PFSK-1 (cell line): ENCODE measurements at regions not wholly inside any gene's neighbourhood (a gene's known extent, or its start where the extent isn't known, plus 50 kb on each side); places are given as distances from the start of the nearest gene placed in this dataset.

Experiments
- FOXP2 ChIP-seq: optimal IDR thresholded peaks from 2 replicates; pipeline ENCODE3; 2011; ENCODE audit warnings: borderline replicate concordance, control low read depth, inconsistent platforms; ENCODE audit not compliant: insufficient read depth; ENCODE audit errors: extremely low read length, extremely low read depth
- POLR2AphosphoS5 ChIP-seq: IDR thresholded peaks from 2 replicates; pipeline ENCODE4 v1.6.1; 2012; ENCODE audit warnings: low read depth, mild to moderate bottlenecking, control low read depth, low read length, moderate library complexity
- SIN3A ChIP-seq: IDR thresholded peaks from 2 replicates; pipeline ENCODE4 v1.6.1; 2012; ENCODE audit warnings: mild to moderate bottlenecking, low read length, moderate library complexity, borderline replicate concordance; ENCODE audit not compliant: insufficient read depth
- TAF1 ChIP-seq: IDR thresholded peaks from 2 replicates; pipeline ENCODE4 v1.6.1; 2012; ENCODE audit warnings: low read length, control low read depth, borderline replicate concordance; ENCODE audit not compliant: insufficient read depth
- TF ChIP-seq, protein P1 (sequence below), 2 experiments: IDR thresholded peaks; 2 replicates each; pipeline versions ENCODE4 v1.6.1 to v1.8.0; 2011 to 2012; ENCODE audit warnings: low read depth in 2 of 2, low read length in 2 of 2, control low read depth in 1 of 2, inconsistent platforms in 1 of 2, mild to moderate bottlenecking in 1 of 2, moderate library complexity in 1 of 2; ENCODE audit not compliant: insufficient read depth in 1 of 2

DNA sequence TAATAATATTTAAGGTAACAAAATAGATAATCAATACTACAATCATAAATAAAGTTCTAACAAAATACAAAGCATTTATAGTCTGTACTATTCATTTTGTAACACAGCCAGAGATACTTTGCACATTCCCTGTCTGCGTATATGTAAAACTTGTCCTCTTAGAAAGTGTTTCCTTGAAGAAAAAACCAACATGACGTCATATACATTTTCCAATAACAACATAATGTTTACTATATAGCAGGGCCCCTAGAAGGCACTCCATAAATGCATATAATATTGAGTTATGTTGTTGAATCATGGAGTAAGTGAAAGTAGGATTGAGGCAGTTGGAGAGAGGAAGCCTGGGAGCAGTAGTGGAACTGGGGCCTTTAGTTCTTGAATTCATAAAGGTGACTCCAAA lies 371.4 kb upstream of the HTR2A start:
- no peak for TF ChIP-seq POLR2AphosphoS5
- no peak for TF ChIP-seq SIN3A
- TF ChIP-seq, protein P1, sequence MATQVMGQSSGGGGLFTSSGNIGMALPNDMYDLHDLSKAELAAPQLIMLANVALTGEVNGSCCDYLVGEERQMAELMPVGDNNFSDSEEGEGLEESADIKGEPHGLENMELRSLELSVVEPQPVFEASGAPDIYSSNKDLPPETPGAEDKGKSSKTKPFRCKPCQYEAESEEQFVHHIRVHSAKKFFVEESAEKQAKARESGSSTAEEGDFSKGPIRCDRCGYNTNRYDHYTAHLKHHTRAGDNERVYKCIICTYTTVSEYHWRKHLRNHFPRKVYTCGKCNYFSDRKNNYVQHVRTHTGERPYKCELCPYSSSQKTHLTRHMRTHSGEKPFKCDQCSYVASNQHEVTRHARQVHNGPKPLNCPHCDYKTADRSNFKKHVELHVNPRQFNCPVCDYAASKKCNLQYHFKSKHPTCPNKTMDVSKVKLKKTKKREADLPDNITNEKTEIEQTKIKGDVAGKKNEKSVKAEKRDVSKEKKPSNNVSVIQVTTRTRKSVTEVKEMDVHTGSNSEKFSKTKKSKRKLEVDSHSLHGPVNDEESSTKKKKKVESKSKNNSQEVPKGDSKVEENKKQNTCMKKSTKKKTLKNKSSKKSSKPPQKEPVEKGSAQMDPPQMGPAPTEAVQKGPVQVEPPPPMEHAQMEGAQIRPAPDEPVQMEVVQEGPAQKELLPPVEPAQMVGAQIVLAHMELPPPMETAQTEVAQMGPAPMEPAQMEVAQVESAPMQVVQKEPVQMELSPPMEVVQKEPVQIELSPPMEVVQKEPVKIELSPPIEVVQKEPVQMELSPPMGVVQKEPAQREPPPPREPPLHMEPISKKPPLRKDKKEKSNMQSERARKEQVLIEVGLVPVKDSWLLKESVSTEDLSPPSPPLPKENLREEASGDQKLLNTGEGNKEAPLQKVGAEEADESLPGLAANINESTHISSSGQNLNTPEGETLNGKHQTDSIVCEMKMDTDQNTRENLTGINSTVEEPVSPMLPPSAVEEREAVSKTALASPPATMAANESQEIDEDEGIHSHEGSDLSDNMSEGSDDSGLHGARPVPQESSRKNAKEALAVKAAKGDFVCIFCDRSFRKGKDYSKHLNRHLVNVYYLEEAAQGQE (IDR thresholded peaks at IDR 0.05; ENCODE audit: insufficient read depth in 1 of 2, low read depth in 2 of 2, low read length in 2 of 2), result no peak
- TF ChIP-seq TAF1, result no peak
- no peak for TF ChIP-seq FOXP2
